CD4-positive, alpha-beta T cell treated with Interleukin-12 subunit alpha and Interleukin-12 subunit beta, for 1 hour (primary cell): ENCODE measurements at regions not wholly inside any gene's neighbourhood (a gene's known extent, or its start where the extent isn't known, plus 50 kb on each side); places are given as distances from the start of the nearest gene placed in this dataset.
"Not testable (repeated sequence)": the region's sequence is repeated elsewhere in the genome, so short reads cannot be mapped to it uniquely, and the experiment has no call there.

ENCODE experiments used
- DNase-seq: peaks from one replicate; pipeline ENCODE4 v3.0.0-alpha.2; 2020

- no peak for DNase-seq
Observed at GRCh38 chr16:76035689-76036088, 241.5 kb upstream of the CNTNAP4 start.

- no peak for DNase-seq
Observed at GRCh38 chr16:76038097-76038496, 239.1 kb upstream of the CNTNAP4 start.

DNA sequence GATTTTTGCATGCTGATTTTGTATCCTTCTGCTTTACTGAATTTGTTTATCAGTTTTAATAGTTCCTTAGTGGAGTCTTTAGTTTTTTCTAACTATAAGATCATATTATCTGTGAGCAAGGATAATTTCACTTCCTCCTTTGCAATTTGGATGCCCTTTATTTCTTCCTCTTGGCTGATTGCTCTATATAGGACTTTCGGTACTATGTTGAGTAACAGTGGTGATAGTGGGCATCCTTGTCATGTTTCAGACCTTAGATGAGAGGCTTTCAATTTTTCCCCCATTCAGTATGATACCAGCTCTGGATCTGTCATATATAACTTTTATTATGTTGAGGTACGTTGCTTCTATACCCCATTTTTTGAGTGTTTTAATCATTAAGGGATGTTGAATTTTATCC, 224.5 kb upstream of the CNTNAP4 start:
- no peak for DNase-seq

GRCh38 chr16:76059186-76059585, 218.0 kb upstream of the CNTNAP4 start:
- no peak for DNase-seq

- DNase-seq = no peak
Observed at GRCh38 chr16:76059701-76060100, 217.5 kb upstream of the CNTNAP4 start.

- DNase-seq = no peak
Observed at GRCh38 chr16:76071690-76072089, 205.5 kb upstream of the CNTNAP4 start.

- no peak for DNase-seq
Observed at GRCh38 chr16:76081967-76082366, 195.2 kb upstream of the CNTNAP4 start.

DNA sequence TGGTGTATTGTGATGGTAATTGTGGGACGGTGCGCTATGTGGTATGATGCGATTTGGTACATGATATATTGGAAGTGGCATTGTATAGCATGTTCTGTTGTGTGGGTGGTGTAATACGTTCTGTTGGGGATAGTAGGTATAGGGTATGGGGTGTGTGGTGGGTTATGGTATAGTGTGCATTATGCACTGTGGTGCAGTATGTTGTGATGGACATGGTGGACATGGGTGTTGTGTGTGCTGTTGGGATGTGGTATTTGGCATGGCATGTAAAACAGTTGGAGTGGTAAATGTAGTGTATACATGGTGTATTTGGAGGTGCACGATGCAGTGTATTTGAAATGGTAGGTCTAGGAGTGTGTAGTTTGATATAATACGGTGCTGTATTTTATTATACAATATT, 170.6 kb upstream of the CNTNAP4 start:
- no peak for DNase-seq

DNA sequence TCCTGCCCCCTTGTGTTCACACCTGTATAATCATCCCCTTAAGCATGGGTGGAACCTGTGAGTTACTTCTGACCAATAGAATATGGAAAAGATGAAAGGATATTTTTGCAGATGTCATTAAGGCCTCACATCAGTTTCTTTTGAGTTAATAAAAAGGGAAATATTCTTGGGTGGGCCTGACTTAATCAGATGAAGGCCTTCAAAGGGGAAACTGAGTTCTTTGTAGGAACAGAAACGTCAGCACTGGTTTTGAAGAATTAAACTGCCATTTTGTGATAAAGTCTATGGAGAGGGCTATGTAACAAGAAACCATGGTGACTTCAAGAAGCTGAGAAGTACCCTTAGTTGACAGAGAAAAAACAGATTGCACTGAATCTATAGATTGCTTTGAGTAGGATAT, 168.7 kb upstream of the CNTNAP4 start:
- DNase-seq = no peak

- DNase-seq = no peak
Observed at GRCh38 chr16:76114681-76115080, 162.5 kb upstream of the CNTNAP4 start.

DNA sequence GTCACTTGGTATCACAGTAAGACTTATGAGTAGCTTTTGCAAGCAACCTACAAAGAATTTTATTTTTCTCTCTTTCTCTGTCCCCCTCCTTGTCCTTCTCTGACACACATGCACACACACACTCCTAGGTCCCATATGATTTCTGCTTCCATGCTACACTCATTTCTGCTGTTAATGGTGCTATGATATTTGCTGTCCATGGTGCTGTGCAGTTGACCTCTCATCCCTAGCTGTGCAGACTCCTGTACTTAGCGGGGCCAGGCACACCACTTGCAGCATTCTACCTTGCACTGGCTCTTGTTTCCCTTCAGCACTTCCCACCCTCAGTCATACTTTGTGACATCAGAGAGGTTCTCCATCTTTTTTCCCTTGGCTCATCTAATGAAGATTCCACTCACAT, 158.9 kb upstream of the CNTNAP4 start:
- DNase-seq = no peak

- no peak for DNase-seq
Observed at GRCh38 chr16:76121636-76122035, 155.6 kb upstream of the CNTNAP4 start.

- no peak for DNase-seq
Observed at GRCh38 chr16:76123966-76124365, 153.2 kb upstream of the CNTNAP4 start.

GRCh38 chr16:76125871-76126270, 151.3 kb upstream of the CNTNAP4 start:
- DNase-seq = no peak

GRCh38 chr16:76138056-76138455, 139.1 kb upstream of the CNTNAP4 start:
- DNase-seq = not testable (repeated sequence)

GRCh38 chr16:76157629-76158028, 119.6 kb upstream of the CNTNAP4 start:
- DNase-seq = no peak

GRCh38 chr16:76162046-76162445, 115.2 kb upstream of the CNTNAP4 start:
- no peak for DNase-seq

GRCh38 chr16:76164970-76165558, 112.1 kb upstream of the CNTNAP4 start:
- no peak for DNase-seq

DNA sequence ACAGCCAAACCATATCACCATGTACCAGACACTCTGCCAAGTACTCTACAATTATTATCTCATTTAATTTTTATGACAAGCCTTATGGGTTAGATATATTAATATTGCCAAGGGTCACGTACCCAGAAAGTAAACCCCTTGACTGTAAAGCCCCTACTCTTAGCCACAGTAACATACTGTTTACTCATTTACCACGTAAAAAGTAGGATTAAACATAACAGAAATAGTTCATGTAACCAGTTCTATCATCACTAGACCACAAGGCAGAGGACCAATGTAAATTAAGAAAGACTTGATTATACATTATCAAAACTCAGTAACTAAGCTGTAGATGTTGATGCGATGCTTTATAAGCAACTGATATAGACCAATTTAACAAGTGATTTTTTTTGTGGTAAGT, 101.5 kb upstream of the CNTNAP4 start:
- no peak for DNase-seq

DNA sequence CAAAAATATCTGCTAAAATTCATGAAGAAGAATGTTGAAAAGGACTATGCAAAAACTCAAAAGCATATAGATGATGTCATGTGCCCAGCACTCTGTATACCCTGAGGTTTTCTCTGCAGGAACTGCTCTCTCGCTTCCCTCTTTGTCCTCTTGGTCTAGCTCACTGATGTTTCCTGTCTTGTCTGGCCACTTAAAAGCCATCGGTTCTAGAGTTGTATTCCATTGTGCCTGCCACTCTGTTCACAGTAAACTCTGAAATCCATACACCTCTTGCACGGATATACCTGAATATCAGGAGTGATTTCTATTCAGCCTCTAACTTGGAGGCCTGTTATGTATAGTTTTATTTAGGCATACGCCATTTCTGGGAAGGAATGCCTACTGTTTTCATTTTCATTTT, 101.0 kb upstream of the CNTNAP4 start:
- no peak for DNase-seq

- DNase-seq = no peak
Observed at GRCh38 chr16:76176616-76177015, 100.6 kb upstream of the CNTNAP4 start.

- no peak for DNase-seq
Observed at GRCh38 chr16:76182041-76182635, 95.1 kb upstream of the CNTNAP4 start.

DNA sequence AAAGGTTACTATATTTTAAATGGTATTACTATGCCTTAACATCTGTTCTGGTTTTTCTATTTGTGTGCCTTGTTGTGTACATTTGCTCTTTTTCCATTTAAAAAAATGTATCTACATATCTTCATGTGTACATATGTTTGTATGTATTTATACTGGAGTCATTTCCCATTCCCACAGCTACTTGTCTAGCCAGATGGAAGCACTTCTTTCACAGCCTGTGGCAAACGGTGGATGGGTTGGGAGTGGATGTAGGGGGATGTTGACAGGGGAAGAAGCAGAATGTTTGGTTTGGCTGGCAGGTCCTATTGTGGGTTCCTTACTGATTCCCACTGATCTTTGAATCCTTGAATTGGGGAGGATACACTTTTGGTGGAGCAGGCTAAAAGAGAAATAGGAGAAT, 93.6 kb upstream of the CNTNAP4 start:
- no peak for DNase-seq

GRCh38 chr16:76190057-76190456, 87.1 kb upstream of the CNTNAP4 start:
- DNase-seq = no peak

DNA sequence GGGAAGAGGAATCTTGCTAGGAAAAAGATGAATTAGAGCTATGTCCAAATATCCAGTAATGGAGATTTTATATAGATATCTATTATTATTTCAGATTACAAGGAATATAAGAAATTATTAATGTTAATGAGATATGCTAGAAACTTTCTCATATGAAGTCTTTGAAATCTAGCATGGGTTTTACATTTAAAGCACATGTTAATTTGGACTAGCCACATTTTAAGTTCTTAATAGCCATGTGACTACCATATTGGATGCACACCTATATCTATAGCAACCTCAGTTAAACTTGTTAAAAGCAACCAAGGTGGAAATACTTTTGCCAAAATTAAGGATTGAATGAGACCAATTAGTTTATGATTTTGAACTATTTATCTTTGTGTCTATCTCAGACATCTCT, 86.7 kb upstream of the CNTNAP4 start:
- DNase-seq = no peak
